Common myeloid progenitor, CD34-positive (primary cell): ENCODE measurements at regions not wholly inside any gene's neighbourhood (a gene's known extent, or its start where the extent isn't known, plus 50 kb on each side); places are given as distances from the start of the nearest gene placed in this dataset.

Source experiments
- CTCF ChIA-PET: fragments of 350-600 bp; sonication (Branson Sonifier 250); formaldehyde crosslinking; loops from one replicate; lab custom pipeline; 2021; ENCODE audit warnings: antibody characterized with exemption; lab: Charles Lee
- POLR2A ChIA-PET: fragments of 350-600 bp; sonication (Branson Sonifier 250); formaldehyde crosslinking; loops from one replicate; lab custom pipeline; 2021; ENCODE audit warnings: antibody characterized with exemption; lab: Charles Lee
- DNase-seq, 3 donors: peaks; one replicate each; pipeline versions ENCODE4 v3.0.0 to v3.0.0-alpha.2; 2013
- H3K27ac ChIP-seq, 2 experiments: 1 replicate in 1 of 2; 2 replicates in 1 of 2; pipeline ENCODE4 v1.7.0; 2013; ENCODE audit warnings: inconsistent platforms in 2 of 2, low read length in 2 of 2, mild to moderate bottlenecking in 2 of 2, low read depth in 1 of 2, moderate library complexity in 1 of 2; ENCODE audit not compliant: severe bottlenecking in 2 of 2, insufficient read depth in 1 of 2, poor library complexity in 1 of 2
- H3K27me3 ChIP-seq, 5 experiments: replicated peaks in 2 of 5; 1 replicate in 3 of 5; 2 replicates in 2 of 5; pipeline versions ENCODE4 v1.6.1 to v1.7.0; 2013; ENCODE audit warnings: low read length in 4 of 5, mild to moderate bottlenecking in 2 of 5, moderate library complexity in 2 of 5, inconsistent platforms in 1 of 5; ENCODE audit not compliant: insufficient read depth in 5 of 5, control insufficient read depth in 4 of 5
- H3K36me3 ChIP-seq, 4 experiments: 1 replicate in 2 of 4; 2 replicates in 2 of 4; pipeline versions ENCODE4 v1.6.1 to v1.7.0; 2013; ENCODE audit warnings: low read length in 3 of 4, control low read depth in 1 of 4, mild to moderate bottlenecking in 1 of 4; ENCODE audit not compliant: control insufficient read depth in 4 of 4, insufficient read depth in 4 of 4
- H3K4me1 ChIP-seq, 4 experiments: 1 replicate in 3 of 4; 2 replicates in 1 of 4; pipeline versions ENCODE4 v1.6.1 to v1.7.1; 2013; ENCODE audit warnings: low read length in 3 of 4, mild to moderate bottlenecking in 3 of 4, control low read depth in 1 of 4, inconsistent platforms in 1 of 4, moderate library complexity in 1 of 4; ENCODE audit not compliant: control insufficient read depth in 4 of 4, insufficient read depth in 4 of 4; ENCODE audit errors: control extremely low read depth in 1 of 4
- H3K4me3 ChIP-seq, 7 experiments: 1 replicate in 4 of 7; 2 replicates in 3 of 7; pipeline versions ENCODE4 v1.5.1 to v1.7.0; 2013; ENCODE audit warnings: mild to moderate bottlenecking in 7 of 7, low read length in 6 of 7, moderate library complexity in 6 of 7, inconsistent platforms in 2 of 7, low read depth in 2 of 7, control low read depth in 1 of 7; ENCODE audit not compliant: insufficient read depth in 4 of 7, control insufficient read depth in 1 of 7; ENCODE audit errors: extremely low read depth in 1 of 7
- H3K9me3 ChIP-seq, 5 experiments: 1 replicate in 4 of 5; 2 replicates in 1 of 5; pipeline versions ENCODE4 v1.6.1 to v1.7.1; 2013; ENCODE audit warnings: low read length in 4 of 5, mild to moderate bottlenecking in 2 of 5, inconsistent platforms in 1 of 5, low read depth in 1 of 5, moderate library complexity in 1 of 5; ENCODE audit not compliant: control insufficient read depth in 4 of 5, insufficient read depth in 2 of 5; ENCODE audit errors: control extremely low read depth in 1 of 5
- WGBS: methylation state at CpG from one replicate; pipeline ENCODE4 v1.1.5; 2013; ENCODE audit not compliant: insufficient coverage; 5-methylcytosine and 5-hydroxymethylcytosine counted together

DNA sequence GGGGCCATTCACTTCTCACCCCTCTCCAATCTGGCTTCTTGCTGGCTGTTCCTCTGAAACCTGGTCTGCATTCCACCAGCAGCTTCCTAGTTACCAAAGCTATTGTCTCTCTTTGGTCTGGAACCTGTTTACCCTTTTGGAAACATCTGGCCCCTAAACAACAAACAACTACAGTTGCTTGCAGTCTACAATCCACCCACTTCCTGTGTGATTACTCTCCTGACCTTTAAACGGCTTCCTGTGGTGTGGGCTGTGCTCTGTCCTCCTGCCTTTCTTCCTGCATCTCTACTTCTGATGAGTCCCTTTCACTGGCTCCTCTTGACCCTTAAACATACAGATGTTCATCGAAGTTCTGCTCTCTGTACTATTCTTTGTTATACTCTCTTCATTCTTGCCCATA is 303.8 kb downstream of the TDRD15 start:
- no peaks in the 10 kb centered on the region for H3K36me3 ChIP-seq
- ChIA-PET POLR2A (no interaction called here), CTCF (no interaction called here)
- no peak for DNase-seq
- no peak overlapping the region for H3K4me3 ChIP-seq
- no peaks in the 10 kb centered on the region for H3K27me3 ChIP-seq
- 50% methylated on average over 2 of the region's 2 CpGs for WGBS
- H3K4me1 ChIP-seq: no peaks in the 10 kb centered on the region
- no peak overlapping the region for H3K27ac ChIP-seq
- H3K9me3 ChIP-seq: peaks cover 0 to 5% (median 0%) of the 10 kb centered on the region in 5 experiments

DNA sequence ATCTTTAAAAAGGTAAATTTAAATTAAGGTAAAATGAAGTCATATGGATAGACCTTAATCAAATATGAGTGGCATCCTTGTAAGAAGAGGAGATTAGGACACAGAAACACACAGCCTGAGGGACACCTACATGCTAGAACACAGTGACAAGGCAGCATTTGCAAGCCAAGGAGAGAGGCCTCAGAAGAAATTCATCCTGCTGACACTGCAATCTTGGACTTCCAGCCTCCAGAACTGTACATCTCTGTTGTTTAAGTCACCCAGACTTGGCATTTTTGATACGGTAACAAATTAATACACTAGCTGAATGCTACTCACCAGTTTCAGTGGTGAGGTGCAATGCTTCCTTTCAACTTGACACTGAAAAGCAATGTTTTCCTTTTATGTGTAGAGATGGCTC is 305.0 kb downstream of the TDRD15 start:
- no peak for DNase-seq
- Histone ChIP-seq H3K27ac (no peak overlapping the region), H3K4me1 (no peaks in the 10 kb centered on the region), H3K9me3 (peaks cover 0 to 5% (median 0%) of the 10 kb centered on the region in 5 experiments), H3K4me3 (no peak overlapping the region), H3K27me3 (no peaks in the 10 kb centered on the region), H3K36me3 (no peaks in the 10 kb centered on the region)
- POLR2A ChIA-PET: no interaction called here
- CTCF ChIA-PET: no interaction called here
- WGBS: no CpG with 5 or more reads among the region's 1 CpG

DNA sequence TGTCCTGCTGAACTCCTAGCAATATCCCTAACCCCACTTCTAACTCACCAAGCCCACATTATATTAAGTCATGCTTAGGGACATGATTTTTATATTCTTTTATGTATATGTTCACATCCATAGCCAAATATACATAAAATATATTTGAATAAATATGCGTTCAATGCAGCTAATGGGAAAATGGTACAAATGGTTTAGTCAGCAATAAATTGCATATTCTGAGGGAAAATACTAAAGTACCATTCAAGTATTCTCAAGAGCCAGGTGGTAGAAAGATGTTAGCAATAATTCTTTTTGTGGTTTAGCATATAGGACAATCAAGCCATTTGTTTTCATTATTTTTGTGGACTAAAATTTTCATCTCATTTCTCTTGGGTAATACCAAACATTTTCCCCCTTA is 306.0 kb downstream of the TDRD15 start:
- H3K36me3 ChIP-seq: no peaks in the 10 kb centered on the region
- no peak overlapping the region for H3K4me3 ChIP-seq
- no peak for DNase-seq
- no peaks in the 10 kb centered on the region for H3K27me3 ChIP-seq
- H3K27ac ChIP-seq: no peak overlapping the region
- H3K4me1 ChIP-seq: no peaks in the 10 kb centered on the region
- ChIA-PET POLR2A (no interaction called here), CTCF (interaction anchor here (0.5 kb wide), 1 partner anchor 101 kb away, joined by 3 read pairs; no protein-coding TSS in a partner anchor)
- WGBS: no CpG with 5 or more reads among the region's 1 CpG
- H3K9me3 ChIP-seq: peaks cover 0 to 5% (median 0%) of the 10 kb centered on the region in 5 experiments

DNA sequence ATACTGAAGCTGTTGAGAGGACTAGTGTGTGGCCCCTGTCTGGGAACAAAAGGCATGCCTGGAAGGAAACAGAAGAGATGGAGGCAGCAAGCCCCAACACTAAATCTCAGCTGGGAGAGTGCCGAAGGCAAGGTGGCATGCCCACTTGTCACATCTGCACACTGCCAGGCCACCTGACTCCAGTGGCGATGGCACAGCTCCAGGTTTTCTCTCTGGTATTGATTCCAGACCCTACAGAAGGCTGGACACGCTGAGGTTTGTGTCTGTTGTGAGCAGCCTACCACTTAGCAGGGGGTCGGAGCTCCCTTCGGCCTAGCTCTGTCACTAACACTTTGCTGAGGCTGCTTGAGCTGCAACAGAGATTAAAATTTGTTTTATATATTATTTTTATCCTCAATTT is 307.3 kb downstream of the TDRD15 start:
- Histone ChIP-seq H3K36me3 (no peaks in the 10 kb centered on the region), H3K27me3 (no peaks in the 10 kb centered on the region), H3K27ac (no peak overlapping the region), H3K4me3 (no peak overlapping the region), H3K9me3 (peaks cover 0 to 3% (median 0%) of the 10 kb centered on the region in 5 experiments), H3K4me1 (no peaks in the 10 kb centered on the region)
- 100% methylated on average over 2 of the region's 5 CpGs for WGBS
- CTCF ChIA-PET: interaction anchor here (0.6 kb wide), 1 partner anchor 1769 kb away, joined by 3 read pairs; no protein-coding TSS in a partner anchor
- no peak for DNase-seq
- POLR2A ChIA-PET: no interaction called here

DNA sequence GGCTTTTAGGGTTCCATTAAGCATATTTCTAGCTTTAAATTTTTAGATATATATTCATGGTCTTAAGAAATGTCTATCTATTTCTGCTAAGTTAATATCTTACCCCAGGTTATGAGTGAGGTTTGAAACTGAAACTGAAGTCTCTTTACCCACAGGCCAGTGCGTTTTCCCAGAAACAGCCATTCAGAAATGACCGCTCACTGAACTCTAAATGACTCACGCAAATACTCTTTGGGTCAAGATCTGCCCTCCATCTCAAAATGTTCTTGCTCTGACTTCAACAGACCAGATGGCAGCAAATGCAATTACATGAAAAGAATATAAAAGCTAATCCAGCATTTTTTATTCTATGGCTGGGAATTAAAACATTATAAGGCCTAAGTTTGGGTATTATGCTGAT is 315.2 kb downstream of the TDRD15 start:
- ChIA-PET POLR2A (no interaction called here), CTCF (interaction anchor here (0.7 kb wide), 1 partner anchor 17 kb away, joined by 3 read pairs; no protein-coding TSS in a partner anchor)
- Histone ChIP-seq H3K4me3 (no peak overlapping the region), H3K36me3 (no peaks in the 10 kb centered on the region), H3K9me3 (no peaks in the 10 kb centered on the region), H3K4me1 (no peaks in the 10 kb centered on the region), H3K27ac (no peak overlapping the region), H3K27me3 (no peaks in the 10 kb centered on the region)
- 94% methylated on average over 3 of the region's 3 CpGs for WGBS
- DNase-seq: no peak

DNA sequence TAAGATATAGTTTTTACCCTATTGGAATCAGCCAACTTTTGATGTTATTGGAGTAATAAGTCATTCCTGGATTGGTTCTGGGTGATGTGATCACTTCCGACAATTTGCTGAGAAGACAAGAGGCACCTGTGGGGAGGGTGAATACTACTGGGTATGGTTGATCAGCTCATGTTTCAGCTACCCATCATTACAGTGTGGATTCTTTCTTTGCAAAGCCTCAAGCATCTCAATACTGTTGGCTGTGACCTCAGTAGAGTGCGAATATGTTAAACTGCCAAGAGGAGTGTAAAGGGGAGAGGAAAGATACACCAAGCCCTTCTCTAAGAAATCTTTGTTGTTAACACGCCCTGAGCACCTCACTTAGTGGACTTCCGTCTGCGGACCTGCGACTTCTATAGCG is 317.7 kb downstream of the TDRD15 start:
- Histone ChIP-seq H3K27me3 (no peaks in the 10 kb centered on the region), H3K4me1 (no peaks in the 10 kb centered on the region), H3K9me3 (no peaks in the 10 kb centered on the region), H3K4me3 (no peak overlapping the region), H3K36me3 (no peaks in the 10 kb centered on the region), H3K27ac (no peak overlapping the region)
- ChIA-PET POLR2A (no interaction called here), CTCF (no interaction called here)
- DNase-seq: no peak
- 95% methylated on average over 7 of the region's 7 CpGs for WGBS

DNA sequence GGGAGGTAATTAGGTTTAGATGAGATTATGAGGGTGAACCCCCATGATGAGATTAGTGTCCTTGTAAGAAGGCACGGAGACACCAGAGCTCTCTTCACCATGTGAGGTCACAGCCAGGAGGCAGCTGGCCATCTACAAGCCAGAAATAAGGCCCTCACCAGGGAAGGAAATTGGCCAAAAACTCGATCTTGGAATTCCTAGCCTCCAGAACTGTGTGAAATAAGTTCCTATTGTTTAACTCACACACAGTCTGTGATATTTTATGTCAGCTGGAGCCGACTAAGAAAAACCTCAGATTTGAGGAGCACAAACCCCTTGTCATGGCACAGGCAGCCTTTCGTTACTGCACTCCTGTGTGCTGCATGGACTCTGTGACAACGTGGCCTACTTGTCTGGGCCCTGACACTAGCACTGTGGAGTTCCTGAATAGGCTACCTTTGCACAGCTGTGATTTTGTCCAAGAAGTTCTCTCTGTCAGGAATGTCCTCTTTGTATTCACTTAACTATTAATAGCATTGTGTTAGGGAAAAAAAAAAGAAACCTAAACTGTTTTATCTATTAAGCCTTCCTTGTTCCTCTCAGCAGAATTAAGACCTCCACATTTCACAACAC is 319.8 kb downstream of the TDRD15 start:
- CTCF ChIA-PET: no interaction called here
- no peak for DNase-seq
- no peaks in the 10 kb centered on the region for H3K4me1 ChIP-seq
- no peak overlapping the region for H3K4me3 ChIP-seq
- H3K36me3 ChIP-seq: no peaks in the 10 kb centered on the region
- H3K27ac ChIP-seq: no peak overlapping the region
- 83% methylated on average over 5 of the region's 5 CpGs for WGBS
- no peaks in the 10 kb centered on the region for H3K9me3 ChIP-seq
- H3K27me3 ChIP-seq: no peaks in the 10 kb centered on the region
- POLR2A ChIA-PET: no interaction called here
